ENCODE measurements at regions not wholly inside any gene's neighbourhood (a gene's known extent, or its start where the extent isn't known, plus 50 kb on each side); places are given as distances from the start of the nearest gene placed in this dataset.
"Not testable (repeated sequence)": the region's sequence is repeated elsewhere in the genome, so short reads cannot be mapped to it uniquely, and the experiment has no call there.

- CTCF ChIA-PET: no interaction called here
- H3K4me1 ChIP-seq (ENCODE audit: control insufficient read depth in 1 of 2, extremely low read depth in 1 of 2, insufficient read depth in 2 of 2, low read length in 2 of 2): no peaks in the 10 kb centered on the region
These were observed 652.6 kb upstream of the CHAC2 start for GRCh38 chr2:53114991-53115390.

GRCh38 chr2:53114582-53114981 lies 653.0 kb upstream of the CHAC2 start:
- WGBS (ENCODE audit: insufficient coverage): no CpG with 5 or more reads among the region's 2 CpGs
- H3K27me3 ChIP-seq (replicated peaks in 1 of 2; ENCODE audit: control insufficient read depth in 2 of 2, extremely low read depth in 1 of 2, insufficient read depth in 2 of 2, low read length in 1 of 2): no peaks in the 10 kb centered on the region
- H3K27ac Mint-ChIP-seq: no peak overlapping the region
- no peaks in the 10 kb centered on the region for H3K36me3 Mint-ChIP-seq
- H3K4me3 Mint-ChIP-seq: no peak overlapping the region
- POLR2A ChIA-PET: no interaction called here
- H3K27me3 Mint-ChIP-seq: no peaks in the 10 kb centered on the region
- peaks cover 4 to 18% (median 16%) of the 10 kb centered on the region in 3 donors for H3K9me3 Mint-ChIP-seq
- ATAC-seq (replicated peaks in 1 of 4) (no peak), DNase-seq (no peak)
- no peaks in the 10 kb centered on the region for H3K4me1 ChIP-seq (ENCODE audit: control insufficient read depth in 1 of 2, extremely low read depth in 1 of 2, insufficient read depth in 2 of 2, low read length in 2 of 2)
- no peaks in the 10 kb centered on the region for H3K36me3 ChIP-seq (ENCODE audit: control insufficient read depth in 2 of 2, extremely low read depth in 1 of 2, insufficient read depth in 1 of 2, low read length in 1 of 2)
- H3K27ac ChIP-seq (ENCODE audit: low read length): no peak overlapping the region
- no peaks in the 10 kb centered on the region for H3K9me3 ChIP-seq
- CTCF ChIA-PET: no interaction called here
- H3K4me1 Mint-ChIP-seq: no peaks in the 10 kb centered on the region
- no peak overlapping the region for H3K4me3 ChIP-seq (ENCODE audit: control insufficient read depth in 1 of 2, extremely low read depth in 1 of 2, low read length in 1 of 2)

More at GRCh38 chr2:53114991-53115390, 652.6 kb upstream of the CHAC2 start:
- ATAC-seq (replicated peaks in 1 of 4): no peak
- Histone ChIP-seq H3K36me3 (ENCODE audit: control insufficient read depth in 2 of 2, extremely low read depth in 1 of 2, insufficient read depth in 1 of 2, low read length in 1 of 2) (no peaks in the 10 kb centered on the region), H3K9me3 (no peaks in the 10 kb centered on the region), H3K27me3 (replicated peaks in 1 of 2; ENCODE audit: control insufficient read depth in 2 of 2, extremely low read depth in 1 of 2, insufficient read depth in 2 of 2, low read length in 1 of 2) (no peaks in the 10 kb centered on the region), H3K27ac (ENCODE audit: low read length) (no peak overlapping the region), H3K4me3 (ENCODE audit: control insufficient read depth in 1 of 2, extremely low read depth in 1 of 2, low read length in 1 of 2) (no peak overlapping the region)
- Mint-ChIP-seq H3K27me3 (no peaks in the 10 kb centered on the region), H3K4me1 (no peaks in the 10 kb centered on the region), H3K27ac (no peak overlapping the region), H3K4me3 (no peak overlapping the region), H3K9me3 (peaks cover 1 to 18% (median 14%) of the 10 kb centered on the region in 3 donors), H3K36me3 (no peaks in the 10 kb centered on the region)
- no peak for DNase-seq
- POLR2A ChIA-PET: no interaction called here
- no CpG with 5 or more reads among the region's 1 CpG for WGBS (ENCODE audit: insufficient coverage)

- H3K27me3 Mint-ChIP-seq; H3K4me3 Mint-ChIP-seq; H3K27me3 ChIP-seq (replicated peaks in 1 of 2; ENCODE audit: control insufficient read depth in 2 of 2, extremely low read depth in 1 of 2, insufficient read depth in 2 of 2, low read length in 1 of 2); POLR2A ChIA-PET; H3K4me3 ChIP-seq (ENCODE audit: control insufficient read depth in 1 of 2, extremely low read depth in 1 of 2, low read length in 1 of 2); H3K9me3 ChIP-seq; H3K36me3 ChIP-seq (ENCODE audit: control insufficient read depth in 2 of 2, extremely low read depth in 1 of 2, insufficient read depth in 1 of 2, low read length in 1 of 2); CTCF ChIA-PET; ATAC-seq (replicated peaks in 1 of 4); H3K27ac ChIP-seq (ENCODE audit: low read length); H3K4me1 ChIP-seq (ENCODE audit: control insufficient read depth in 1 of 2, extremely low read depth in 1 of 2, insufficient read depth in 2 of 2, low read length in 2 of 2); H3K4me1 Mint-ChIP-seq; H3K27ac Mint-ChIP-seq; DNase-seq; H3K36me3 Mint-ChIP-seq: not testable (repeated sequence)
- H3K9me3 Mint-ChIP-seq: peaks cover 4 to 22% (median 16%) of the 10 kb centered on the region in 3 donors
- 60% methylated on average over 2 of the region's 9 CpGs for WGBS (ENCODE audit: insufficient coverage)
These were observed 655.2 kb upstream of the CHAC2 start for GRCh38 chr2:53112408-53112807.

GRCh38 chr2:53111406-53111805 lies 656.2 kb upstream of the CHAC2 start:
- Mint-ChIP-seq H3K36me3 (no peaks in the 10 kb centered on the region), H3K27me3 (no peaks in the 10 kb centered on the region), H3K9me3 (peaks cover 4 to 22% (median 12%) of the 10 kb centered on the region in 3 donors), H3K4me3 (no peak overlapping the region), H3K4me1 (no peaks in the 10 kb centered on the region), H3K27ac (no peak overlapping the region)
- H3K9me3 ChIP-seq: no peaks in the 10 kb centered on the region
- DNase-seq (no peak), ATAC-seq (replicated peaks in 1 of 4) (no peak)
- no peak overlapping the region for H3K4me3 ChIP-seq (ENCODE audit: control insufficient read depth in 1 of 2, extremely low read depth in 1 of 2, low read length in 1 of 2)
- H3K27ac ChIP-seq (ENCODE audit: low read length): no peak overlapping the region
- H3K36me3 ChIP-seq (ENCODE audit: control insufficient read depth in 2 of 2, extremely low read depth in 1 of 2, insufficient read depth in 1 of 2, low read length in 1 of 2): no peaks in the 10 kb centered on the region
- ChIA-PET CTCF (no interaction called here), POLR2A (no interaction called here)
- no peaks in the 10 kb centered on the region for H3K4me1 ChIP-seq (ENCODE audit: control insufficient read depth in 1 of 2, extremely low read depth in 1 of 2, insufficient read depth in 2 of 2, low read length in 2 of 2)
- WGBS (ENCODE audit: insufficient coverage): no CpG with 5 or more reads among the region's 3 CpGs
- no peaks in the 10 kb centered on the region for H3K27me3 ChIP-seq (replicated peaks in 1 of 2; ENCODE audit: control insufficient read depth in 2 of 2, extremely low read depth in 1 of 2, insufficient read depth in 2 of 2, low read length in 1 of 2)

- Mint-ChIP-seq H3K4me1 (no peaks in the 10 kb centered on the region), H3K4me3 (no peak overlapping the region), H3K27ac (no peak overlapping the region), H3K9me3 (peaks cover 4 to 22% (median 12%) of the 10 kb centered on the region in 3 donors), H3K36me3 (no peaks in the 10 kb centered on the region), H3K27me3 (no peaks in the 10 kb centered on the region)
- Histone ChIP-seq H3K9me3 (no peaks in the 10 kb centered on the region), H3K4me1 (ENCODE audit: control insufficient read depth in 1 of 2, extremely low read depth in 1 of 2, insufficient read depth in 2 of 2, low read length in 2 of 2) (no peaks in the 10 kb centered on the region), H3K36me3 (ENCODE audit: control insufficient read depth in 2 of 2, extremely low read depth in 1 of 2, insufficient read depth in 1 of 2, low read length in 1 of 2) (no peaks in the 10 kb centered on the region), H3K4me3 (ENCODE audit: control insufficient read depth in 1 of 2, extremely low read depth in 1 of 2, low read length in 1 of 2) (no peak overlapping the region), H3K27me3 (replicated peaks in 1 of 2; ENCODE audit: control insufficient read depth in 2 of 2, extremely low read depth in 1 of 2, insufficient read depth in 2 of 2, low read length in 1 of 2) (no peaks in the 10 kb centered on the region), H3K27ac (ENCODE audit: low read length) (no peak overlapping the region)
- CTCF ChIA-PET: no interaction called here
- DNase-seq (no peak), ATAC-seq (replicated peaks in 1 of 4) (no peak)
- POLR2A ChIA-PET: no interaction called here
- no CpG with 5 or more reads among the region's 1 CpG for WGBS (ENCODE audit: insufficient coverage)
These were observed 656.6 kb upstream of the CHAC2 start for GRCh38 chr2:53111004-53111403.

- ATAC-seq (replicated peaks in 1 of 4): no peak
- no peaks in the 10 kb centered on the region for H3K36me3 Mint-ChIP-seq
- Histone ChIP-seq H3K27me3 (replicated peaks in 1 of 2; ENCODE audit: control insufficient read depth in 2 of 2, extremely low read depth in 1 of 2, insufficient read depth in 2 of 2, low read length in 1 of 2) (no peaks in the 10 kb centered on the region), H3K4me3 (ENCODE audit: control insufficient read depth in 1 of 2, extremely low read depth in 1 of 2, low read length in 1 of 2) (no peak overlapping the region), H3K27ac (ENCODE audit: low read length) (no peak overlapping the region), H3K9me3 (no peaks in the 10 kb centered on the region), H3K4me1 (ENCODE audit: control insufficient read depth in 1 of 2, extremely low read depth in 1 of 2, insufficient read depth in 2 of 2, low read length in 2 of 2) (no peaks in the 10 kb centered on the region), H3K36me3 (ENCODE audit: control insufficient read depth in 2 of 2, extremely low read depth in 1 of 2, insufficient read depth in 1 of 2, low read length in 1 of 2) (no peaks in the 10 kb centered on the region)
- no peak overlapping the region for H3K27ac Mint-ChIP-seq
- CTCF ChIA-PET: no interaction called here
- no peaks in the 10 kb centered on the region for H3K4me1 Mint-ChIP-seq
- WGBS (ENCODE audit: insufficient coverage): no CpG with 5 or more reads among the region's 2 CpGs
- H3K9me3 Mint-ChIP-seq: peaks cover 4 to 16% (median 5%) of the 10 kb centered on the region in 3 donors
- H3K4me3 Mint-ChIP-seq: no peak overlapping the region
- POLR2A ChIA-PET: no interaction called here
- no peak for DNase-seq
- H3K27me3 Mint-ChIP-seq: no peaks in the 10 kb centered on the region
These were observed 659.4 kb upstream of the CHAC2 start for GRCh38 chr2:53108246-53108645.

- POLR2A ChIA-PET: no interaction called here
- no peaks in the 10 kb centered on the region for H3K27me3 Mint-ChIP-seq
- no peaks in the 10 kb centered on the region for H3K4me1 Mint-ChIP-seq
These were observed 663.3 kb upstream of the CHAC2 start for GRCh38 chr2:53104263-53104662.

More at GRCh38 chr2:53104263-53104662, 663.3 kb upstream of the CHAC2 start:
- no peaks in the 10 kb centered on the region for H3K27me3 ChIP-seq (replicated peaks in 1 of 2; ENCODE audit: control insufficient read depth in 2 of 2, extremely low read depth in 1 of 2, insufficient read depth in 2 of 2, low read length in 1 of 2)
- Mint-ChIP-seq H3K36me3 (no peaks in the 10 kb centered on the region), H3K27ac (no peak overlapping the region), H3K9me3 (peaks cover 0 to 6% (median 0%) of the 10 kb centered on the region in 3 donors), H3K4me3 (no peak overlapping the region)
- no peak overlapping the region for H3K27ac ChIP-seq (ENCODE audit: low read length)
- H3K4me3 ChIP-seq (ENCODE audit: control insufficient read depth in 1 of 2, extremely low read depth in 1 of 2, low read length in 1 of 2): no peak overlapping the region
- no peaks in the 10 kb centered on the region for H3K4me1 ChIP-seq (ENCODE audit: control insufficient read depth in 1 of 2, extremely low read depth in 1 of 2, insufficient read depth in 2 of 2, low read length in 2 of 2)
- CTCF ChIA-PET: no interaction called here
- H3K36me3 ChIP-seq (ENCODE audit: control insufficient read depth in 2 of 2, extremely low read depth in 1 of 2, insufficient read depth in 1 of 2, low read length in 1 of 2): no peaks in the 10 kb centered on the region
- ATAC-seq (replicated peaks in 1 of 4) (no peak), DNase-seq (no peak)
- no CpG with 5 or more reads among the region's 4 CpGs for WGBS (ENCODE audit: insufficient coverage)
- no peaks in the 10 kb centered on the region for H3K9me3 ChIP-seq
